Nephron (organoid): ENCODE measurements at regions not wholly inside any gene's neighbourhood (a gene's known extent, or its start where the extent isn't known, plus 50 kb on each side); places are given as distances from the start of the nearest gene placed in this dataset.

Experiments used
- H3K27ac Mint-ChIP-seq, 3 experiments: 2 replicates each; pipeline ENCODE4 v1.8.0; 2020; ENCODE audit warnings: mixed read lengths in 3 of 3, mild to moderate bottlenecking in 2 of 3, moderate library complexity in 1 of 3
- H3K27me3 Mint-ChIP-seq: 2 replicates; pipeline ENCODE4 v1.8.0; 2021; ENCODE audit warnings: low read depth, mild to moderate bottlenecking, moderate library complexity, mixed read lengths
- H3K36me3 Mint-ChIP-seq: 2 replicates; pipeline ENCODE4 v1.8.0; 2020; ENCODE audit warnings: low read depth, mixed read lengths
- H3K4me1 Mint-ChIP-seq: 2 replicates; pipeline ENCODE4 v1.8.0; 2020; ENCODE audit warnings: mixed read lengths
- H3K4me3 Mint-ChIP-seq, 3 experiments: 2 replicates each; pipeline ENCODE4 v1.8.0; 2020; ENCODE audit warnings: mild to moderate bottlenecking in 3 of 3, mixed read lengths in 3 of 3, moderate library complexity in 2 of 3
- H3K9me3 Mint-ChIP-seq: 2 replicates; pipeline ENCODE4 v1.8.0; 2020; ENCODE audit warnings: mixed read lengths
- TF ChIP-seq, protein P1 (sequence below), 3 experiments: fragments of 200-600 bp; sonication (generic); IDR thresholded peaks; one replicate each; pipeline ENCODE4 v1.5.0; 2021; ENCODE audit warnings: antibody characterized with exemption in 3 of 3; ENCODE audit not compliant: unreplicated experiment in 3 of 3

DNA sequence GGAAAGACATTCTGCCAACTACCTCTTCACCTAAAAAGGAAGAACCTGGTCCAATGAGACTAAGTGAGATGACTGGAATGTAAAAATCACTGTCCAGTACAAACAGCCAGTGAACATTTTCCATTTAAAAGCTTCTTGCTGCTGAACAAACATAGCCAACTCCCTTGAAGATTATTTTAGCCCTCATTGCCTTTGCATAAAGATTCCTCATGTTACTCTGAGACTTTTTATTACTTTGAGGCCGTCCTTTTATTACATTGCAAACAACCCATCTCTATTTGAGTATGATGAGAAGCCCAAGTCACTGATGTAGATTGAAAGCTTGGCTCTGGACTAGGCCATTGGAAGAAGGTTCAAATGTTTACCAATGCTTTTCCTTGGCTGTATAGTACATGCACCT lies 649.8 kb downstream of the CETN3 start:
- H3K27me3 Mint-ChIP-seq: no peaks in the 10 kb centered on the region
- H3K27ac Mint-ChIP-seq: no peak overlapping the region
- peaks cover 5% of the 10 kb centered on the region for H3K4me1 Mint-ChIP-seq
- H3K9me3 Mint-ChIP-seq: no peaks in the 10 kb centered on the region
- no peaks in the 10 kb centered on the region for H3K36me3 Mint-ChIP-seq
- no peak overlapping the region for H3K4me3 Mint-ChIP-seq
- TF ChIP-seq, protein P1, sequence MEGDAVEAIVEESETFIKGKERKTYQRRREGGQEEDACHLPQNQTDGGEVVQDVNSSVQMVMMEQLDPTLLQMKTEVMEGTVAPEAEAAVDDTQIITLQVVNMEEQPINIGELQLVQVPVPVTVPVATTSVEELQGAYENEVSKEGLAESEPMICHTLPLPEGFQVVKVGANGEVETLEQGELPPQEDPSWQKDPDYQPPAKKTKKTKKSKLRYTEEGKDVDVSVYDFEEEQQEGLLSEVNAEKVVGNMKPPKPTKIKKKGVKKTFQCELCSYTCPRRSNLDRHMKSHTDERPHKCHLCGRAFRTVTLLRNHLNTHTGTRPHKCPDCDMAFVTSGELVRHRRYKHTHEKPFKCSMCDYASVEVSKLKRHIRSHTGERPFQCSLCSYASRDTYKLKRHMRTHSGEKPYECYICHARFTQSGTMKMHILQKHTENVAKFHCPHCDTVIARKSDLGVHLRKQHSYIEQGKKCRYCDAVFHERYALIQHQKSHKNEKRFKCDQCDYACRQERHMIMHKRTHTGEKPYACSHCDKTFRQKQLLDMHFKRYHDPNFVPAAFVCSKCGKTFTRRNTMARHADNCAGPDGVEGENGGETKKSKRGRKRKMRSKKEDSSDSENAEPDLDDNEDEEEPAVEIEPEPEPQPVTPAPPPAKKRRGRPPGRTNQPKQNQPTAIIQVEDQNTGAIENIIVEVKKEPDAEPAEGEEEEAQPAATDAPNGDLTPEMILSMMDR (IDR thresholded peaks at IDR 0.05; ENCODE audit: unreplicated experiment in 3 of 3): no peak

DNA sequence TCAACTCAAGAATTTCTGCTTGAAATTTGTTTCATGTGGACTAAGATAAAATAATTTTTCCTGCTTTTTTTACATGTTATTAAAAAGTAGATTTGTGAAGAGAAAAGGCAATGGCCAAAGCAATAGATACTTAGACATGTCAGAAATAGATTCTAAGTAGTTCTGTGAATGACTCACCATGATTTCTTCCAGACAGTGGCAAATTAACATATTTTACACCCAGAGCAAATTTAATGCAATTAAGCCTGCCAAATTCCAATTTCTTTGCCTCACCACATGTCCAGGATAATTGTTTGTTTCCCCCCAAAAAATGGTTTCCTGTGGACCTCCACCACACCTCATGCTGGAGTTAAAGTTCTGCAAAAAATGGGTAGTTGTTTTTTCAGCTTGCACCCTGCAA lies 651.4 kb downstream of the CETN3 start:
- Mint-ChIP-seq H3K27ac (no peak overlapping the region), H3K27me3 (no peaks in the 10 kb centered on the region), H3K4me3 (no peak overlapping the region), H3K9me3 (no peaks in the 10 kb centered on the region), H3K36me3 (no peaks in the 10 kb centered on the region), H3K4me1 (peaks cover 5% of the 10 kb centered on the region)
- TF ChIP-seq, protein P1 (IDR thresholded peaks at IDR 0.05; ENCODE audit: unreplicated experiment in 3 of 3): no peak

- H3K27ac Mint-ChIP-seq: no peak overlapping the region
- no peaks in the 10 kb centered on the region for H3K9me3 Mint-ChIP-seq
- TF ChIP-seq, protein P1 (IDR thresholded peaks at IDR 0.05; ENCODE audit: unreplicated experiment in 3 of 3): no peak
- H3K4me1 Mint-ChIP-seq: peaks cover 5% of the 10 kb centered on the region
- no peak overlapping the region for H3K4me3 Mint-ChIP-seq
- no peaks in the 10 kb centered on the region for H3K27me3 Mint-ChIP-seq
- H3K36me3 Mint-ChIP-seq: no peaks in the 10 kb centered on the region
Observed at GRCh38 chr5:89756955-89757354, 652.6 kb downstream of the CETN3 start.

DNA sequence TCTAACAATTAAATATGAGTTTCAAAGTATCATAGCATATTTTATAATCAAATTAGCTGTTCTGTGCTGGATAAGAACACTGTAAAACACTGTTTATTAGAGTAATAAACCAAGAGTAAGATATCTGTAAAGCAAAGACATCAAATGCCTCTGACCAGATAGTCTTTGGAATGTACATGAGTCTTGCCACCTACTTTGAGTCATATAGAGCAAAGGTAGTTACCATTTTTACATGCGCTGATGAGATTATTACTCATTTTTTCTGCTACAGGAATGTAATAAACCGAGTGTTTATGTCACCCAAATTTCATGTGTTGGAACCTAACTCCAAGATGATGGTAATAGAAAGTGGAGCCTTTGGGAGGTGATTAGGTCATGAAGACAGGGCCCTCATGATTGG lies 654.5 kb downstream of the CETN3 start:
- H3K27me3 Mint-ChIP-seq: no peaks in the 10 kb centered on the region
- no peaks in the 10 kb centered on the region for H3K36me3 Mint-ChIP-seq

DNA sequence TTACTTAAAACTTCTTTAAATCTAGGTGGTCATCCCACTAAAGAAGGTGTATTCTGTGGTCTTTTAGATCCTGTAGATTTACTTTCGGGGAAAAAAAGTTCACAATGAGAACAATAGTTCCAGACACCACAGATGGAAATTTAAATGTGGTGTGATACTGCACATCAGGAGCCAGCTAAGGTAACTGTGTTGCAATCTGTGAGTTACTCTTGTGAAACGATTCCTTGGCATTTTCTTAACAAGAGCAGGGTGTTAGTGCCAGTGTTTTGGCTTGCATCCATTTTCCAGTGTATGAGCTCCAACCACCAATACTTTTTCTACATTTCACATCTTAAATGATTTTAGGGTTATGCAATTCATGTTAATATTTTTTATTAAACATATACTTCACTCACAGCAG lies 674.5 kb downstream of the CETN3 start:
- Mint-ChIP-seq H3K27ac (no peak overlapping the region), H3K36me3 (no peaks in the 10 kb centered on the region), H3K4me1 (no peaks in the 10 kb centered on the region), H3K27me3 (no peaks in the 10 kb centered on the region), H3K9me3 (no peaks in the 10 kb centered on the region), H3K4me3 (no peak overlapping the region)
- TF ChIP-seq, protein P1 (IDR thresholded peaks at IDR 0.05; ENCODE audit: unreplicated experiment in 3 of 3): no peak

More for the DNA sequence above, 654.5 kb downstream of the CETN3 start:
- no peak overlapping the region for H3K4me3 Mint-ChIP-seq
- no peaks in the 10 kb centered on the region for H3K9me3 Mint-ChIP-seq
- TF ChIP-seq, protein P1 (IDR thresholded peaks at IDR 0.05; ENCODE audit: unreplicated experiment in 3 of 3): no peak
- no peak overlapping the region for H3K27ac Mint-ChIP-seq
- H3K4me1 Mint-ChIP-seq: peaks cover 5% of the 10 kb centered on the region

DNA sequence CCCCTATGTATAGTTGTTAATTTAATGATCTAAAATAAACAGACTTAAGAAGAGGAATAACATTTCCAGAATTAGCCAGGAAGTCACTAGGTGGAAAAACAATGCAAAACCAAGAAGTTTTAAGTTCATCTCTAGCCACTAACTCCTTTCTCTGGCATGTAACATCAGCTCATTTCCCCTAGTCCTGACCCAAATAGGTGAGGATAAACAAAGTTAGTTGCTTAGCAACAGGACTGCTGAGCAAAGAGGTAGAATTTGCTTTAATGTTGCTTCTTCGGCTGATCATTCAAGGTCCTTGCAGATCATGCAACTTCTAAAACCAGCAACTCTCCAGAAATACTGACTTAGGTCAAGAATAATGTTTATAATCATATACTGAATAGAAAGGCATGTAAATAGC lies 675.8 kb downstream of the CETN3 start:
- peaks cover 11% of the 10 kb centered on the region for H3K4me1 Mint-ChIP-seq
- no peak overlapping the region for H3K4me3 Mint-ChIP-seq
- H3K36me3 Mint-ChIP-seq: no peaks in the 10 kb centered on the region
- no peaks in the 10 kb centered on the region for H3K27me3 Mint-ChIP-seq
- H3K27ac Mint-ChIP-seq: no peak overlapping the region
- no peaks in the 10 kb centered on the region for H3K9me3 Mint-ChIP-seq
- TF ChIP-seq, protein P1 (IDR thresholded peaks at IDR 0.05; ENCODE audit: unreplicated experiment in 3 of 3): no peak
